Retinal pigment epithelial cell (primary cell): ENCODE measurements at regions not wholly inside any gene's neighbourhood (a gene's known extent, or its start where the extent isn't known, plus 50 kb on each side); places are given as distances from the start of the nearest gene placed in this dataset.
"Not testable (repeated sequence)": the region's sequence is repeated elsewhere in the genome, so short reads cannot be mapped to it uniquely, and the experiment has no call there.

Source experiments
- DNase-seq: peaks from one replicate; pipeline ENCODE4 v3.0.0-alpha.2; 2010; ENCODE audit warnings: low read depth
- H3K4me3 ChIP-seq: 2 replicates; pipeline ENCODE4 v1.5.1; 2011; ENCODE audit warnings: mild to moderate bottlenecking, low read length, control low read depth, moderate library complexity
- TF ChIP-seq, protein P1 (sequence below): conservative IDR thresholded peaks from 2 replicates; pipeline ENCODE4 v1.5.1; 2011; ENCODE audit warnings: low read depth, low read length, control low read depth, inconsistent platforms

DNA sequence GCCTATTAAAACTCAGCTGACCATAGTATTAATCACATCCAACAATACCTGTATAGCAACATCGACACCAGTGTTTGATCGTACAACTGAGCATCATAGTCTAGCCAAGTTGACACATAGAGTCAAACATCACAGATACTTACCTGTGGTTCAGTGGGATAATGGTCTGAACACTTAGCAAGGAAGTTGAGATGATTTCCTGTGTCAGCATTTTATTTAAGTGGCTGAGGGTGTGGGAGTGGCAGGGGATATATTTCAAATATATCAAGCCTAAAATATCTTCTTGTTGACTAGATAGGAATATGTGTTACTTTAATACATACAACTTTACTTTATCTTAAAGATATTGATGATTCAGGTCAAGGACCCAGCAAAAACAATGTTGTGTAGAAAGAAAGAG is 1038.6 kb downstream of the TSN start:
- no peak overlapping the region for H3K4me3 ChIP-seq
- no peak for DNase-seq
- TF ChIP-seq, protein P1, sequence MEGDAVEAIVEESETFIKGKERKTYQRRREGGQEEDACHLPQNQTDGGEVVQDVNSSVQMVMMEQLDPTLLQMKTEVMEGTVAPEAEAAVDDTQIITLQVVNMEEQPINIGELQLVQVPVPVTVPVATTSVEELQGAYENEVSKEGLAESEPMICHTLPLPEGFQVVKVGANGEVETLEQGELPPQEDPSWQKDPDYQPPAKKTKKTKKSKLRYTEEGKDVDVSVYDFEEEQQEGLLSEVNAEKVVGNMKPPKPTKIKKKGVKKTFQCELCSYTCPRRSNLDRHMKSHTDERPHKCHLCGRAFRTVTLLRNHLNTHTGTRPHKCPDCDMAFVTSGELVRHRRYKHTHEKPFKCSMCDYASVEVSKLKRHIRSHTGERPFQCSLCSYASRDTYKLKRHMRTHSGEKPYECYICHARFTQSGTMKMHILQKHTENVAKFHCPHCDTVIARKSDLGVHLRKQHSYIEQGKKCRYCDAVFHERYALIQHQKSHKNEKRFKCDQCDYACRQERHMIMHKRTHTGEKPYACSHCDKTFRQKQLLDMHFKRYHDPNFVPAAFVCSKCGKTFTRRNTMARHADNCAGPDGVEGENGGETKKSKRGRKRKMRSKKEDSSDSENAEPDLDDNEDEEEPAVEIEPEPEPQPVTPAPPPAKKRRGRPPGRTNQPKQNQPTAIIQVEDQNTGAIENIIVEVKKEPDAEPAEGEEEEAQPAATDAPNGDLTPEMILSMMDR: no peak

DNA sequence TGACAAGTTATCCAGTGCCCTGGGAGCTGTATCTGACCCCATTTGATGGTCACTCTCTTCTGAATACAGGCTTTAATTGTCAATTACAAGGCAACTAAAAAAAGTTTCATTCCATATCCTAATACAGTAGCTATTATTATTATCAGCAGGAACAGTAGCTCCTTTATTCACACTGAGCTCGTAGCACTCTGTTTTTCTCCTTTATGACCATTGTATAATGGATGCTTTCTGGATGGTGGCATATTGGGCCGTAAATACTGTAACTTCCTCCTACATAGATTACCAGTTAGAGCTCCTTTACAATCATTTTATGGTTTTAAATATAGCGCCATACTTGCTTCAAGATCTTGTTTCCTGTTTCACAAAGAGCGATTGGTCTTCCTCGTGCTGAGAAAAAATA is 1040.3 kb downstream of the TSN start:
- DNase-seq: no peak
- no peak overlapping the region for H3K4me3 ChIP-seq
- TF ChIP-seq, protein P1: no peak

DNA sequence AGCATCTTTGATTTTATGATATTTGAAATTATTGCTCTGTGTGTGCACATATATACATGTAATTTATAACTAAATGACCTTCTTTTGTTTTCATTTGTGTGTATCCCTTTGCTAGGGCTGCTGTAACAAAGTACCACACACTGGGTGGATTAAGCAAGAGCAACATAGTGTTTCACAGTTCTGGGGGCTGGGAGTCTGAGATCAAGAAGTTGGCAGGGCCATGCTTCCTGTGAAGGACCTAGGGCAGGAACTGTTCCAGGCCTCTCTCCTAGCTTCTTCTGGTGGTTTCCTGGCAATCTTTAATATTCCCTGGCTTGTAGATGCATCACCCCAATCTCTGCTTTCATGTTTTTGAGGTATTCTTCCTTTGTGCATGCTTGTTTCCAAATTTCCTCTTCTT is 1043.9 kb downstream of the TSN start:
- TF ChIP-seq, protein P1: no peak
- DNase-seq: no peak
- H3K4me3 ChIP-seq: no peak overlapping the region

DNA sequence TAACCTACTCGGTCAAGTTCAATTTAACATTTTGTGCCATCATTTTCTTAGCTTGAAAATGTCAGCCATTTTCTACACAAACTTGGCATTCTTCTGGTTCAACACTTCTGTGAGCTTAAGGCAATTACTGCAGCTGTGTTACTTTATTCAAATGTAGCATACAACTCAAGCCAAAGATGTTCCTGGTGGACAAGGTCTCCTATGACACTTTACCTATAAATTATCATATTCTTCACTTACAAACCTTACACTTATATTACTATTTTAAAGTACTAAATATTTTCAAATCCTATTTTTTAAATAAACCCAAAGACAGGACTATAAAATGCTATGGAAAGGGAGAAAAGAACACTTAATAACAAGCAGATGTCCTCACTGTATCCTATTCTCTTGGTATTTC is 1045.3 kb downstream of the TSN start:
- DNase-seq: no peak
- no peak overlapping the region for H3K4me3 ChIP-seq
- TF ChIP-seq, protein P1: no peak

DNA sequence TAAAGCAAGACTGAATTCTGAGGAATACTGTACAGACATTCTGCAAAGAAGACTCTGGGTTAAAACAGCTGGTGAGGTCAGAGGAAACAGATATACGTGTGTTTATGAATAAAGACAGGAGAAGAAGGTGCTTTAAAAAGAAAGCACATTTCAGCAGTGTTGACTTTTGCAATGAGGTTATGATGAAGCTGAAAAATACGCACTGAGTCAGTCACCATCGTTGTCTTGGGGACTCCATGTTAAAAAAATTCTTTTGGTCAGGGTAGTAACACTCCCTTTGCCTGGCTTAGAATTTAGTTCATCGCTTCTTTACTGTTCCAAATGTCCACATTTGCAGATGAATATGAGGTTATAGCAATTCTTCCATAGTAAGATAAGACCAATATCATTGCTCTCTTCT is 1049.0 kb downstream of the TSN start:
- TF ChIP-seq, protein P1: no peak
- DNase-seq: no peak
- no peak overlapping the region for H3K4me3 ChIP-seq

DNA sequence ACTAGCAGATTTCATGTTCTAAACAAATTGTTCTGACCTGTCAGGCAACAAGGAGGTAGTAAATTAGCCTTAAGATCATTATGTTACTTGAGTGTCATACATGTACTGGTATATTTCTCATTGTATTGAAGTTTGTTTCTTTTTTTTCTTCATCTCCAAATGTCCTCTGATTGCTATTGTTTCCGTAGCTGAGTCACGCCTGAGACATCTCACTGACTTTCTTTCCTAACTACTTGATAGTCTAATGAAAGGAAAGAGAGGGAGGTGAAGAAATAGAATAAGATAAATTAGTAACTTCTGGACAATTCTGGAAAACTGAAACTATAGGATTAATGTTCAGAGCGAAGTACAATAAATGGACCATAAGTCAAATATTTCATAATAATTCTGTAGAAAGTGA is 1049.9 kb downstream of the TSN start:
- TF ChIP-seq, protein P1: no peak
- no peak overlapping the region for H3K4me3 ChIP-seq
- DNase-seq: no peak

DNA sequence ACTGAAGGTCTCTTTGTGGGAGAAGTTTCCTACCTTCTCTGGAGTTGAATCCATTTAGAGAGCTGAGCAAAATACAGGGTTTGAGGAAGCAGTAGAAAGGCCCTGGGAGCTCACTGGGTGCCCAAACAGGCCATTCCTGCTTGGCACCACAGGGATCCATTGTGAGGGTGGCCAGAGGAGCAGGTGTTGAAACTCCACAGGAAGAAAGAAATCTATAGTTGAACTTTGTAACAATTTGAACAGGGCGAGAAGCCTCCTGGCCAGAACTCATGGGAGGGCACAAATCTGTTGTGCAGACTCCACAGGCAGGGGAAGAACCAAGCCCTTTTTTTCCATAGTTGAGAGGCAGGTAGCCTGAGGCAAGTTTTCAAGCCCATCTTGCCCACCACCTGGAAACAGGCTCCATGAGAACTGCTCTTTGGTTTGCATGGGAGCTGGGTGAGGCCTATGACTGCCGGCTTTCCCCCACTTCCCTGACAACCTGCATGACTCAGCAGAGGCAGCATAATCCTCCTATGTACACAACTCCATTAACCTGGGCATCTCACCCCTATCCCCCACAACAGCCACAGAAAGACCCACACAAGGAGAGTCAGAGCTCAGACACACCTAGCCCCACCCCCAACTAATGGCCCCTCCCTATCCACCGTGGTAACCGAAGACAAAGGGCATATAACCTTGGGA is 1053.0 kb downstream of the TSN start:
- TF ChIP-seq, protein P1: no peak
- DNase-seq: no peak

DNA sequence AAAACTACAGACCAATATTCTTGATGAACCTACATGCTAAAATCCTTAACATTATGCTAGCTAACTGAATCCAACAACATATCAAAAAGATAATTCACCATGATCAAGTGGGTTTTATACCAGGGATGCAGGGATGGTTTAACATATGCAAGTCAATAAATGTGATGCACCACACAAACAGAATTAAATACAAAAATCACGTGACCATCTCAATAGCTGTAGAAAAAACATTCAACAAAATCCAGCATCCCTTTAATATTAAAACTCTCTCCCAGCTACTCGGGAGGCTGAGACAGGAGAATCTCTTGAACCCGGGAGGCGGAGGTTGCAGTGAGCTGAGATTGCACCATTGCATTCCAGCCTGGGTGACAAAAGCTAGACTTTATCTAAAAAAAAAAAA is 1056.8 kb downstream of the TSN start:
- DNase-seq, H3K4me3 ChIP-seq: not testable (repeated sequence)

More for the DNA sequence above, 1053.0 kb downstream of the TSN start:
- H3K4me3 ChIP-seq: no peak overlapping the region
